HepG2 (cell line): ENCODE measurements at regions not wholly inside any gene's neighbourhood (a gene's known extent, or its start where the extent isn't known, plus 50 kb on each side); places are given as distances from the start of the nearest gene placed in this dataset.

Experiments
- ATAC-seq: fragments of 200-7000 bp; cut with Tn5 transposase; 3 replicates; pipeline ENCODE4 v1.9.1; 2020; ENCODE audit warnings: mild to moderate bottlenecking, moderate library complexity
- BruUV-seq: library from RNA; stranded (reverse); fragments of 400-500 nt; replicated peaks from 2 replicates; lab custom pipeline; 2021; lab: Mats Ljungman, UMichigan
- CTCF ChIA-PET: fragments of 300-600 bp; formaldehyde crosslinking; extraction: SDS; loops from one replicate; lab custom pipeline; 2021; ENCODE audit warnings: low total read pairs, inconsistent platforms, low intra/inter-chr PET ratio; lab: Yijun Ruan, JAX
- POLR2A ChIA-PET: fragments of 350-600 bp; sonication (Branson Sonifier 250); formaldehyde crosslinking; loops from one replicate; lab custom pipeline; 2020; ENCODE audit warnings: antibody characterized with exemption, inconsistent platforms; lab: Yijun Ruan, JAX
- DNase-seq: peaks from one replicate; pipeline ENCODE4 v3.0.0-alpha.2; 2015; ENCODE audit warnings: low spot score
- FAIRE-seq: peaks from 3 replicates; lab custom pipeline; 2011; peaks lifted over from hg19 to GRCh38; lab: Jason Lieb, UNC
- H2AFZ ChIP-seq: one replicate; pipeline ENCODE4 v1.6.1; 2011; ENCODE audit warnings: low read length, inconsistent platforms
- H3K27ac ChIP-seq: fragments of 300-600 bp; 3 replicates; pipeline ENCODE4 v1.8.0; 2011; ENCODE audit warnings: mixed run types, mild to moderate bottlenecking, mixed read lengths, low read length, inconsistent platforms; ENCODE audit not compliant: insufficient read depth; ENCODE audit errors: extremely low read length
- H3K27me3 ChIP-seq, 2 experiments: fragments of 200-600 bp in 1 of 2; 2 replicates in 1 of 2; 3 replicates in 1 of 2; pipeline versions ENCODE4 v1.6.0 to v1.8.0; 2011; ENCODE audit warnings: low read length in 2 of 2, mild to moderate bottlenecking in 2 of 2, moderate library complexity in 2 of 2, inconsistent platforms in 1 of 2; ENCODE audit not compliant: insufficient read depth in 2 of 2, control insufficient read depth in 1 of 2
- H3K36me3 ChIP-seq, 2 experiments: fragments of 200-600 bp in 1 of 2; replicated peaks in 1 of 2; 2 replicates in 1 of 2; 3 replicates in 1 of 2; pipeline versions ENCODE4 v1.5.1 to v1.8.0; 2011; ENCODE audit warnings: low read length in 2 of 2, inconsistent platforms in 1 of 2; ENCODE audit not compliant: insufficient read depth in 2 of 2, control insufficient read depth in 1 of 2
- H3K4me1 ChIP-seq: 2 replicates; pipeline ENCODE4 v1.5.1; 2012; ENCODE audit warnings: low read length, inconsistent platforms; ENCODE audit not compliant: insufficient read depth
- H3K4me2 ChIP-seq: 2 replicates; pipeline ENCODE4 v1.6.0; 2011; ENCODE audit warnings: low read depth, low read length, inconsistent platforms
- H3K4me3 ChIP-seq, 3 experiments: fragments of 200-600 bp in 1 of 3; sonication (generic), shearing (Covaris generic) in 1 of 3; replicated peaks in 1 of 3; 2 replicates each; pipeline ENCODE4 v1.5.1; 2011 to 2016; ENCODE audit warnings: low read length in 3 of 3, inconsistent platforms in 2 of 3, low read depth in 2 of 3, mild to moderate bottlenecking in 2 of 3, control low read depth in 1 of 3, mixed read lengths in 1 of 3; ENCODE audit not compliant: insufficient read depth in 1 of 3
- H3K79me2 ChIP-seq: one replicate; pipeline ENCODE4 v1.6.1; 2011; ENCODE audit warnings: low read length, inconsistent platforms; ENCODE audit not compliant: insufficient read depth
- H3K9ac ChIP-seq: 2 replicates; pipeline ENCODE4 v1.6.0; 2011; ENCODE audit warnings: mild to moderate bottlenecking, low read depth, low read length, inconsistent platforms; ENCODE audit not compliant: insufficient read depth
- H3K9me3 ChIP-seq: 2 replicates; pipeline ENCODE4 v1.5.1; 2012; ENCODE audit warnings: mild to moderate bottlenecking, low read length
- H4K20me1 ChIP-seq: 2 replicates; pipeline ENCODE4 v1.6.0; 2011; ENCODE audit warnings: inconsistent platforms, mild to moderate bottlenecking, low read length, moderate library complexity; ENCODE audit not compliant: insufficient read depth
- ARHGAP35 ChIP-seq: sonication (generic); formaldehyde crosslinking; IDR thresholded peaks from 2 replicates; pipeline ENCODE4 v1.9.0; 2022; ENCODE audit warnings: mild to moderate bottlenecking, inconsistent platforms, moderate library complexity, missing genetic modification reagents, borderline replicate concordance
- ARNTL ChIP-seq: sonication (generic); formaldehyde crosslinking; IDR thresholded peaks from 2 replicates; pipeline ENCODE4 v1.4.0; 2020; ENCODE audit warnings: mild to moderate bottlenecking, missing genetic modification reagents
- CBX1 ChIP-seq: IDR thresholded peaks from one replicate; pipeline ENCODE4 v1.6.1; 2016; ENCODE audit warnings: antibody characterized with exemption, low read depth
- FIP1L1 ChIP-seq: fragments of 200-400 bp; formaldehyde crosslinking; IDR thresholded peaks from 2 replicates; pipeline ENCODE4 v1.6.1; 2018; ENCODE audit warnings: low read depth, mild to moderate bottlenecking, low read length, moderate library complexity, borderline replicate concordance; ENCODE audit not compliant: insufficient read depth
- IRF9 ChIP-seq: sonication (generic); formaldehyde crosslinking; IDR thresholded peaks from 2 replicates; pipeline ENCODE4 v1.8.0; 2022; ENCODE audit warnings: missing genetic modification reagents, mild to moderate bottlenecking, borderline replicate concordance
- LBX2 ChIP-seq: sonication (generic); formaldehyde crosslinking; IDR thresholded peaks from 2 replicates; pipeline ENCODE4 v1.5.0; 2020; ENCODE audit warnings: missing genetic modification reagents, mild to moderate bottlenecking, borderline replicate concordance
- NCOA1 ChIP-seq: sonication (generic); formaldehyde crosslinking; IDR thresholded peaks from 2 replicates; pipeline ENCODE4 v1.9.0; 2021; ENCODE audit warnings: missing genetic modification reagents
- SUZ12 ChIP-seq: fragments of 150-350 bp; IDR thresholded peaks from 2 replicates; pipeline ENCODE4 v1.6.1; 2014; ENCODE audit warnings: low read depth, low read length
- ZBTB20 ChIP-seq: sonication (generic); formaldehyde crosslinking; IDR thresholded peaks from 2 replicates; pipeline ENCODE4 v1.8.1; 2023; ENCODE audit warnings: missing genetic modification reagents, low read depth, mild to moderate bottlenecking, borderline replicate concordance
- ZBTB38 ChIP-seq: sonication (generic); formaldehyde crosslinking; IDR thresholded peaks from 2 replicates; pipeline ENCODE4 v1.5.1; 2020; ENCODE audit warnings: mild to moderate bottlenecking, missing genetic modification reagents
- ZNF160 ChIP-seq: sonication (generic); formaldehyde crosslinking; IDR thresholded peaks from 2 replicates; pipeline ENCODE4 v1.8.0; 2022; ENCODE audit warnings: mild to moderate bottlenecking, inconsistent platforms, missing genetic modification reagents
- ZNF605 ChIP-seq: sonication (generic); formaldehyde crosslinking; IDR thresholded peaks from 2 replicates; pipeline ENCODE4 v1.8.0; 2022; ENCODE audit warnings: mild to moderate bottlenecking, missing genetic modification reagents
- ZNF616 ChIP-seq: sonication (generic); formaldehyde crosslinking; IDR thresholded peaks from 2 replicates; pipeline ENCODE4 v1.5.0; 2020; ENCODE audit warnings: low read depth, mild to moderate bottlenecking, missing genetic modification reagents
- ZNF691 ChIP-seq: sonication (generic); formaldehyde crosslinking; IDR thresholded peaks from 2 replicates; pipeline ENCODE4 v1.4.0; 2020; ENCODE audit warnings: missing genetic modification reagents, low read depth, mild to moderate bottlenecking, borderline replicate concordance
- ZNF761 ChIP-seq: sonication (generic); formaldehyde crosslinking; conservative IDR thresholded peaks from 2 replicates; pipeline ENCODE4 v1.4.0; 2020; ENCODE audit warnings: mild to moderate bottlenecking, missing genetic modification reagents
- ZNF781 ChIP-seq: sonication (generic); formaldehyde crosslinking; IDR thresholded peaks from 2 replicates; pipeline ENCODE4 v1.5.1; 2020; ENCODE audit warnings: borderline replicate concordance, mild to moderate bottlenecking, missing genetic modification reagents; ENCODE audit errors: not compliant biosample characterization
- ZNF816 ChIP-seq: sonication (generic); formaldehyde crosslinking; IDR thresholded peaks from 2 replicates; pipeline ENCODE4 v1.8.0; 2022; ENCODE audit warnings: missing genetic modification reagents, mild to moderate bottlenecking, borderline replicate concordance
- WGBS: methylation state at CpG from one replicate; pipeline ENCODE4 v1.1.6; 2017; ENCODE audit warnings: low lambda C conversion rate; 5-methylcytosine and 5-hydroxymethylcytosine counted together
- in situ Hi-C: cut with HindIII; loops from 2 replicates; pipeline ENCODE4 v1.10.0; 2017; ENCODE audit warnings: low pct_unique_long_range_greater_than_20kb; ENCODE audit not compliant: extremely low pct_ligation_motif_present
- intact Hi-C: fragments of 100-400 bp; cut with micrococcal nuclease; formaldehyde crosslinking; loops from one replicate; pipeline ENCODE4 v1.10.0; 2022; ENCODE audit not compliant: unreplicated experiment
- TF ChIP-seq, protein P1 (sequence below): sonication (generic); formaldehyde crosslinking; IDR thresholded peaks from 2 replicates; pipeline ENCODE4 v1.8.1; 2023; ENCODE audit warnings: mild to moderate bottlenecking, missing genetic modification reagents, borderline replicate concordance

GRCh38 chr4:117793845-117794480 lies 240.3 kb upstream of the NDST3 start:
- DNase-seq = no peak
- no peaks in the 10 kb centered on the region for H3K9me3 ChIP-seq
- H3K4me1 ChIP-seq = no peaks in the 10 kb centered on the region
- ChIA-PET CTCF (no interaction called here), POLR2A (no interaction called here)
- no peaks in the 10 kb centered on the region for H3K36me3 ChIP-seq
- H3K9ac ChIP-seq = no peak overlapping the region
- FAIRE-seq = no peak
- no peak overlapping the region for H3K27ac ChIP-seq
- no peaks in the 10 kb centered on the region for H3K79me2 ChIP-seq
- no peaks in the 10 kb centered on the region for H3K27me3 ChIP-seq
- no TSS peak for BruUV-seq
- WGBS = 0% methylated on average over 3 of the region's 3 CpGs
- intact Hi-C loops (no loop called here), in situ Hi-C loops (no loop called here)
- H3K4me2 ChIP-seq = no peak overlapping the region
- H4K20me1 ChIP-seq = no peaks in the 10 kb centered on the region
- H2AFZ ChIP-seq = no peak overlapping the region
- ATAC-seq = no peak
- TF ChIP-seq, protein P1, sequence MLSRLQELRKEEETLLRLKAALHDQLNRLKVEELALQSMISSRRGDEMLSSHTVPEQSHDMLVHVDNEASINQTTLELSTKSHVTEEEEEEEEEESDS = no peak
- no peak for TF ChIP-seq FIP1L1
- no peak for TF ChIP-seq ZNF816 (CRISPR knock-in tag)
- TF ChIP-seq ZBTB38 (CRISPR knock-in tag) = no peak
- no peak for TF ChIP-seq ZNF781
- TF ChIP-seq ZNF616 = no peak
- no peak for TF ChIP-seq LBX2 (CRISPR knock-in tag)
- no peak for TF ChIP-seq CBX1
- H3K4me3 ChIP-seq = no peak overlapping the region

- no peak overlapping the region for H3K27ac ChIP-seq
- no peaks in the 10 kb centered on the region for H4K20me1 ChIP-seq
- 3% methylated on average over 1 of the region's 1 CpG for WGBS
- no peak overlapping the region for H3K4me3 ChIP-seq
- no peaks in the 10 kb centered on the region for H3K27me3 ChIP-seq
- no peak for FAIRE-seq
- no peaks in the 10 kb centered on the region for H3K36me3 ChIP-seq
- ChIA-PET POLR2A (no interaction called here), CTCF (no interaction called here)
- no peak for DNase-seq
- no peaks in the 10 kb centered on the region for H3K9me3 ChIP-seq
- H3K79me2 ChIP-seq = no peaks in the 10 kb centered on the region
- no peak overlapping the region for H3K9ac ChIP-seq
- in situ Hi-C loops = no loop called here
- BruUV-seq = no TSS peak
- no peaks in the 10 kb centered on the region for H3K4me1 ChIP-seq
- intact Hi-C loops = no loop called here
- no peak overlapping the region for H2AFZ ChIP-seq
- no peak overlapping the region for H3K4me2 ChIP-seq
- no peak for ATAC-seq
- TF ChIP-seq ZNF691 (no peak), SUZ12 (no peak), NCOA1 (CRISPR knock-in tag) (no peak), ARHGAP35 (no peak), IRF9 (no peak), ZNF160 (CRISPR knock-in tag) (no peak), ARNTL (no peak), ZNF605 (CRISPR knock-in tag) (no peak), ZBTB20 (CRISPR knock-in tag) (no peak), ZNF761 (CRISPR knock-in tag) (no peak)
Measured at GRCh38 chr4:117796677-117797076, 237.6 kb upstream of the NDST3 start.
